ENCODE measurements at regions not wholly inside any gene's neighbourhood (a gene's known extent, or its start where the extent isn't known, plus 50 kb on each side); places are given as distances from the start of the nearest gene placed in this dataset.

- TF ChIP-seq EP300 (IDR thresholded peaks at IDR 0.05; ENCODE audit: borderline replicate concordance) (no peak), TCF12 (IDR thresholded peaks at IDR 0.05; ENCODE audit: low read depth) (no peak), USF1 (IDR thresholded peaks at IDR 0.05) (no peak), TEAD4 (IDR thresholded peaks at IDR 0.05) (no peak), CEBPB (IDR thresholded peaks at IDR 0.05) (no peak), NFIC (IDR thresholded peaks at IDR 0.05) (no peak), REST (IDR thresholded peaks at IDR 0.05; ENCODE audit: low read depth) (no peak), RAD21 (IDR thresholded peaks at IDR 0.05; ENCODE audit: low read depth) (no peak), MAX (IDR thresholded peaks at IDR 0.05) (no peak), TAF1 (IDR thresholded peaks at IDR 0.05; ENCODE audit: low read depth) (no peak), CREB1 (IDR thresholded peaks at IDR 0.05; ENCODE audit: low read depth) (no peak), FOXM1 (IDR thresholded peaks at IDR 0.05; ENCODE audit: borderline replicate concordance, low read depth) (no peak), EGR1 (IDR thresholded peaks at IDR 0.05) (no peak), YY1 (IDR thresholded peaks at IDR 0.05; ENCODE audit: low read depth) (no peak)
Observed at GRCh38 chr1:79325705-79326104, 319.2 kb upstream of the ADGRL4 start.
